Natural killer cell (primary cell): ENCODE measurements at regions not wholly inside any gene's neighbourhood (a gene's known extent, or its start where the extent isn't known, plus 50 kb on each side); places are given as distances from the start of the nearest gene placed in this dataset.

ENCODE experiments used
- ATAC-seq, 3 donors: fragments of 150-1000 bp in 2 of 3; fragments of 200-7000 bp in 1 of 3; cut with Tn5 transposase; 1 replicate in 1 of 3; 2 replicates in 2 of 3; pipeline ENCODE4 v1.10.0; 2021; ENCODE audit warnings: mild to moderate bottlenecking in 2 of 3, moderate library complexity in 2 of 3
- DNase-seq, 2 donors: peaks; one replicate each; pipeline versions ENCODE4 v3.0.0 to v3.0.0-alpha.2; 2013 to 2021; ENCODE audit warnings: mixed read lengths in 1 of 2
- H3K27ac ChIP-seq: one replicate; pipeline ENCODE4 v1.5.1; 2013; ENCODE audit warnings: mild to moderate bottlenecking, low read length
- H3K27me3 ChIP-seq: one replicate; pipeline ENCODE4 v1.6.1; 2013; ENCODE audit warnings: low read length; ENCODE audit not compliant: control insufficient read depth, insufficient read depth
- H3K36me3 ChIP-seq: one replicate; pipeline ENCODE4 v1.6.1; 2013; ENCODE audit warnings: low read length; ENCODE audit not compliant: control insufficient read depth, insufficient read depth
- H3K4me1 ChIP-seq: one replicate; pipeline ENCODE4 v1.6.1; 2013; ENCODE audit warnings: low read length; ENCODE audit not compliant: control insufficient read depth, insufficient read depth
- H3K4me3 ChIP-seq: one replicate; pipeline ENCODE4 v1.5.1; 2013; ENCODE audit warnings: low read length
- H3K9me3 ChIP-seq: one replicate; pipeline ENCODE4 v1.6.1; 2013; ENCODE audit warnings: low read length; ENCODE audit not compliant: control insufficient read depth, insufficient read depth
- H3K27ac Mint-ChIP-seq, 2 donors: one replicate each; pipeline ENCODE4 v1.8.0; 2022; ENCODE audit warnings: mild to moderate bottlenecking in 2 of 2, mixed read lengths in 2 of 2, moderate library complexity in 1 of 2
- H3K27me3 Mint-ChIP-seq, 2 donors: one replicate each; pipeline ENCODE4 v1.8.0; 2022; ENCODE audit warnings: low read depth in 2 of 2, mixed read lengths in 2 of 2
- H3K36me3 Mint-ChIP-seq: one replicate; pipeline ENCODE4 v1.8.0; 2022; ENCODE audit warnings: mixed read lengths
- H3K4me1 Mint-ChIP-seq, 2 donors: one replicate each; pipeline ENCODE4 v1.8.0; 2022; ENCODE audit warnings: mixed read lengths in 2 of 2
- H3K4me3 Mint-ChIP-seq: one replicate; pipeline ENCODE4 v1.8.0; 2022; ENCODE audit warnings: mild to moderate bottlenecking, moderate library complexity, mixed read lengths
- H3K9me3 Mint-ChIP-seq, 2 donors: one replicate each; pipeline ENCODE4 v1.8.0; 2022; ENCODE audit warnings: mixed read lengths in 2 of 2
- intact Hi-C: fragments of 100-400 bp; cut with micrococcal nuclease; formaldehyde crosslinking; loops from one replicate; pipeline ENCODE4 v1.14.2; 2022
- TF ChIP-seq, protein P1 (sequence below): fragments of 200-600 bp; IDR thresholded peaks from one replicate; pipeline ENCODE4 v1.8.0; 2022; ENCODE audit warnings: antibody characterized with exemption

GRCh38 chr9:111728143-111728542, 66.6 kb downstream of the SHOC1 start:
- Histone ChIP-seq H3K4me3 (no peak overlapping the region), H3K4me1 (no peaks in the 10 kb centered on the region), H3K27ac (no peak overlapping the region), H3K36me3 (no peaks in the 10 kb centered on the region), H3K27me3 (no peaks in the 10 kb centered on the region), H3K9me3 (no peaks in the 10 kb centered on the region)
- ATAC-seq (no peak), DNase-seq (no peak)
- Mint-ChIP-seq H3K36me3 (no peaks in the 10 kb centered on the region), H3K4me3 (no peak overlapping the region), H3K4me1 (no peaks in the 10 kb centered on the region), H3K27ac (no peak overlapping the region), H3K27me3 (no peaks in the 10 kb centered on the region), H3K9me3 (no peaks in the 10 kb centered on the region)
- intact Hi-C loops = no loop called here
- TF ChIP-seq, protein P1, sequence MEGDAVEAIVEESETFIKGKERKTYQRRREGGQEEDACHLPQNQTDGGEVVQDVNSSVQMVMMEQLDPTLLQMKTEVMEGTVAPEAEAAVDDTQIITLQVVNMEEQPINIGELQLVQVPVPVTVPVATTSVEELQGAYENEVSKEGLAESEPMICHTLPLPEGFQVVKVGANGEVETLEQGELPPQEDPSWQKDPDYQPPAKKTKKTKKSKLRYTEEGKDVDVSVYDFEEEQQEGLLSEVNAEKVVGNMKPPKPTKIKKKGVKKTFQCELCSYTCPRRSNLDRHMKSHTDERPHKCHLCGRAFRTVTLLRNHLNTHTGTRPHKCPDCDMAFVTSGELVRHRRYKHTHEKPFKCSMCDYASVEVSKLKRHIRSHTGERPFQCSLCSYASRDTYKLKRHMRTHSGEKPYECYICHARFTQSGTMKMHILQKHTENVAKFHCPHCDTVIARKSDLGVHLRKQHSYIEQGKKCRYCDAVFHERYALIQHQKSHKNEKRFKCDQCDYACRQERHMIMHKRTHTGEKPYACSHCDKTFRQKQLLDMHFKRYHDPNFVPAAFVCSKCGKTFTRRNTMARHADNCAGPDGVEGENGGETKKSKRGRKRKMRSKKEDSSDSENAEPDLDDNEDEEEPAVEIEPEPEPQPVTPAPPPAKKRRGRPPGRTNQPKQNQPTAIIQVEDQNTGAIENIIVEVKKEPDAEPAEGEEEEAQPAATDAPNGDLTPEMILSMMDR = no peak

- no peaks in the 10 kb centered on the region for H3K9me3 ChIP-seq
- DNase-seq (no peak), ATAC-seq (no peak)
- H3K27me3 ChIP-seq = no peaks in the 10 kb centered on the region
- Mint-ChIP-seq H3K27me3 (no peaks in the 10 kb centered on the region), H3K4me3 (no peak overlapping the region), H3K36me3 (no peaks in the 10 kb centered on the region), H3K4me1 (no peaks in the 10 kb centered on the region), H3K27ac (no peak overlapping the region), H3K9me3 (no peaks in the 10 kb centered on the region)
- H3K27ac ChIP-seq = no peak overlapping the region
- H3K4me3 ChIP-seq = no peak overlapping the region
- no peaks in the 10 kb centered on the region for H3K36me3 ChIP-seq
- TF ChIP-seq, protein P1 = no peak
- H3K4me1 ChIP-seq = no peaks in the 10 kb centered on the region
- intact Hi-C loops = no loop called here
Measured at GRCh38 chr9:111726949-111727348, 65.5 kb downstream of the GNG10 start.

- H3K36me3 ChIP-seq = no peaks in the 10 kb centered on the region
- Mint-ChIP-seq H3K27ac (no peak overlapping the region), H3K9me3 (no peaks in the 10 kb centered on the region), H3K4me3 (no peak overlapping the region), H3K36me3 (no peaks in the 10 kb centered on the region), H3K4me1 (no peaks in the 10 kb centered on the region), H3K27me3 (no peaks in the 10 kb centered on the region)
- DNase-seq (peak in 1 of 2 donors; percentile 8), ATAC-seq (no peak)
- H3K9me3 ChIP-seq = no peaks in the 10 kb centered on the region
- intact Hi-C loops = no loop called here
- H3K4me3 ChIP-seq = no peak overlapping the region
- no peaks in the 10 kb centered on the region for H3K27me3 ChIP-seq
- H3K4me1 ChIP-seq = no peaks in the 10 kb centered on the region
- TF ChIP-seq, protein P1 = no peak
- no peak overlapping the region for H3K27ac ChIP-seq
Measured at GRCh38 chr9:111720174-111720573, 58.8 kb downstream of the GNG10 start.
